A549 (cell line): ENCODE measurements at regions not wholly inside any gene's neighbourhood (a gene's known extent, or its start where the extent isn't known, plus 50 kb on each side); places are given as distances from the start of the nearest gene placed in this dataset.

Experiments
- ATAC-seq, 2 experiments: fragments of 200-7000 bp in 1 of 2; fragments of >200 bp in 1 of 2; cut with Nextera tagmentation in 1 of 2; cut with Tn5 transposase in 1 of 2; 3 replicates each; pipeline versions ENCODE4 v1.8.0 to v1.9.1; 2018 to 2020; ENCODE audit warnings: mild to moderate bottlenecking in 1 of 2, moderate library complexity in 1 of 2
- CTCF ChIA-PET: fragments of 300-600 bp; sonication (Branson Sonifier 250); formaldehyde crosslinking; extraction: SDS; loops from one replicate; lab custom pipeline; 2021; ENCODE audit warnings: antibody characterized with exemption, inconsistent platforms; lab: Yijun Ruan, JAX
- POLR2A ChIA-PET: fragments of 350-600 bp; formaldehyde crosslinking; extraction: SDS; loops from one replicate; lab custom pipeline; 2021; ENCODE audit warnings: antibody characterized with exemption, inconsistent platforms; lab: Yijun Ruan, JAX
- DNase-seq, 2 experiments: peaks; one replicate each; pipeline versions ENCODE4 v3.0.0 to v3.0.0-alpha.2; 2011 to 2016; ENCODE audit warnings: low read depth in 1 of 2, low spot score in 1 of 2
- FAIRE-seq: peaks from 2 replicates; lab custom pipeline; 2011; peaks lifted over from hg19 to GRCh38; lab: Jason Lieb, UNC
- H3K27ac ChIP-seq, 2 experiments: fragments of >200 bp; sonication (Bioruptor Twin); formaldehyde crosslinking; 3 replicates each; pipeline ENCODE4 v1.5.1; 2016 to 2017
- H3K4me1 ChIP-seq: fragments of >200 bp; sonication (Bioruptor Twin); formaldehyde crosslinking; 3 replicates; pipeline ENCODE4 v1.6.1; 2016
- H3K4me2 ChIP-seq: fragments of >200 bp; sonication (Bioruptor Twin); formaldehyde crosslinking; 3 replicates; pipeline ENCODE4 v1.6.1; 2016
- H3K4me3 ChIP-seq: fragments of >200 bp; sonication (Bioruptor Twin); formaldehyde crosslinking; 3 replicates; pipeline ENCODE4 v1.5.1; 2016
- H3K9me3 ChIP-seq: fragments of >200 bp; sonication (Bioruptor Twin); formaldehyde crosslinking; 3 replicates; pipeline ENCODE4 v1.6.1; 2016
- BCL3 ChIP-seq: fragments of >200 bp; sonication (Bioruptor Twin); formaldehyde crosslinking; IDR thresholded peaks from 3 replicates; pipeline ENCODE4 v1.6.1; 2016
- CHD4 ChIP-seq: fragments of 200-600 bp; sonication (generic); IDR thresholded peaks from 2 replicates; pipeline ENCODE4 v1.6.1; 2016; ENCODE audit warnings: antibody characterized with exemption, mild to moderate bottlenecking, borderline replicate concordance
- CTCF ChIP-seq: fragments of >200 bp; sonication (Bioruptor Twin); formaldehyde crosslinking; IDR thresholded peaks from 3 replicates; pipeline ENCODE4 v1.5.1; 2016
- EHF ChIP-seq: fragments of 250-450 bp; sonication (Bioruptor Pico); IDR thresholded peaks from 2 replicates; pipeline ENCODE4 v1.5.0; 2020; ENCODE audit warnings: mild to moderate bottlenecking
- EHMT2 ChIP-seq: fragments of 200-600 bp; sonication (generic); IDR thresholded peaks from 2 replicates; pipeline ENCODE4 v1.6.1; 2016; ENCODE audit warnings: antibody characterized with exemption, low read depth, mild to moderate bottlenecking, moderate library complexity
- ESRRA ChIP-seq: fragments of 150-350 bp; IDR thresholded peaks from 2 replicates; pipeline ENCODE4 v1.6.1; 2014; ENCODE audit warnings: mild to moderate bottlenecking, low read length, borderline replicate concordance
- GATA3 ChIP-seq: IDR thresholded peaks from 2 replicates; pipeline ENCODE4 v1.6.1; 2012; ENCODE audit warnings: borderline replicate concordance
- HMGXB4 ChIP-seq: fragments of 250-450 bp; sonication (Bioruptor Pico); IDR thresholded peaks from 2 replicates; pipeline ENCODE4 v1.5.0; 2021; ENCODE audit warnings: mild to moderate bottlenecking, moderate library complexity, borderline replicate concordance
- HOXB5 ChIP-seq: fragments of 250-450 bp; sonication (Bioruptor Pico); IDR thresholded peaks from 2 replicates; pipeline ENCODE4 v1.5.0; 2020; ENCODE audit warnings: mild to moderate bottlenecking, moderate library complexity
- JUN ChIP-seq, 2 experiments: fragments of >200 bp; sonication (Bioruptor Twin); formaldehyde crosslinking; IDR thresholded peaks; 2 replicates in 1 of 2; 3 replicates in 1 of 2; pipeline ENCODE4 v1.6.1; 2016 to 2017
- MAX ChIP-seq: IDR thresholded peaks from 2 replicates; pipeline ENCODE4 v1.6.1; 2012
- MYC ChIP-seq: IDR thresholded peaks from 2 replicates; pipeline ENCODE4 v1.6.1; 2012; ENCODE audit warnings: mild to moderate bottlenecking, inconsistent platforms, low read length, improper control_type of control experiment, borderline replicate concordance
- NFE2L2 ChIP-seq: fragments of 150-350 bp; conservative IDR thresholded peaks from 2 replicates; pipeline ENCODE4 v1.6.1; 2014; ENCODE audit warnings: low read length
- POLR2AphosphoS2 ChIP-seq: conservative IDR thresholded peaks from 2 replicates; pipeline ENCODE4 v1.6.1; 2012; ENCODE audit warnings: low read length, improper control_type of control experiment, inconsistent platforms
- RAD21 ChIP-seq, 2 experiments: fragments of >200 bp in 1 of 2; sonication (Bioruptor Twin) in 1 of 2; formaldehyde crosslinking in 1 of 2; IDR thresholded peaks in 1 of 2; conservative IDR thresholded peaks in 1 of 2; 2 replicates in 1 of 2; 3 replicates in 1 of 2; pipeline ENCODE4 v1.6.1; 2012 to 2018; ENCODE audit warnings: inconsistent platforms in 1 of 2
- REST ChIP-seq: fragments of 200-600 bp; sonication (generic); IDR thresholded peaks from 2 replicates; pipeline ENCODE4 v1.6.1; 2016; ENCODE audit warnings: antibody characterized with exemption, mild to moderate bottlenecking, moderate library complexity
- RFX5 ChIP-seq: fragments of 450-650 bp; IDR thresholded peaks from 2 replicates; pipeline ENCODE4 v1.7.1; 2014; ENCODE audit warnings: antibody characterized with exemption, mild to moderate bottlenecking, moderate library complexity
- TFCP2L1 ChIP-seq: fragments of 250-450 bp; sonication (Bioruptor Pico); IDR thresholded peaks from 2 replicates; pipeline ENCODE4 v1.5.0; 2021; ENCODE audit warnings: mild to moderate bottlenecking
- USF2 ChIP-seq: fragments of 450-650 bp; IDR thresholded peaks from 2 replicates; pipeline ENCODE4 v1.6.1; 2014; ENCODE audit warnings: antibody characterized with exemption

GRCh38 chr10:56905051-56905450 is 544.0 kb upstream of the ZWINT start:
- no peak for FAIRE-seq
- no peak overlapping the region for H3K4me3 ChIP-seq
- CTCF ChIA-PET, result no interaction called here
- H3K9me3 ChIP-seq, result no peaks in the 10 kb centered on the region
- no peaks in the 10 kb centered on the region for H3K4me1 ChIP-seq
- H3K4me2 ChIP-seq, result no peak overlapping the region
- POLR2A ChIA-PET, result no interaction called here
- no peak for ATAC-seq
- no peak overlapping the region for H3K27ac ChIP-seq
- no peak for TF ChIP-seq MYC
- no peak for TF ChIP-seq POLR2AphosphoS2
- TF ChIP-seq RFX5, result no peak
- no peak for TF ChIP-seq USF2
- no peak for TF ChIP-seq HOXB5 (CRISPR knock-in tag)
- no peak for TF ChIP-seq TFCP2L1
- no peak for TF ChIP-seq EHF (CRISPR knock-in tag)
- no peak for TF ChIP-seq HMGXB4
- no peak for TF ChIP-seq RAD21 (conservative IDR thresholded peaks at IDR 0.05 in 1 of 2, IDR thresholded peaks at IDR 0.05 in 1 of 2)
- no peak for TF ChIP-seq BCL3
- no peak for TF ChIP-seq NFE2L2
- TF ChIP-seq ESRRA, result no peak
- no peak for TF ChIP-seq CTCF
- no peak for TF ChIP-seq CHD4
- TF ChIP-seq MAX, result no peak
- no peak for TF ChIP-seq EHMT2
- TF ChIP-seq GATA3, result no peak
- TF ChIP-seq JUN (IDR thresholded peaks at IDR 0.05), result no peak
- TF ChIP-seq REST, result no peak
- DNase-seq, result no peak
